HL-60 (cell line): ENCODE measurements at regions not wholly inside any gene's neighbourhood (a gene's known extent, or its start where the extent isn't known, plus 50 kb on each side); places are given as distances from the start of the nearest gene placed in this dataset.

Experiments
- DNase-seq, 2 experiments: peaks; one replicate each; pipeline ENCODE4 v3.0.0-alpha.2; 2010 to 2020; ENCODE audit warnings: low read depth in 1 of 2, low spot score in 1 of 2
- H3K27ac ChIP-seq: fragments of 250-450 bp; sonication (Bioruptor Pico); replicated peaks from 2 replicates; pipeline ENCODE4 v1.5.1; 2020; ENCODE audit warnings: mild to moderate bottlenecking, moderate library complexity
- H3K27me3 ChIP-seq: fragments of 250-450 bp; sonication (Bioruptor Pico); 2 replicates; pipeline ENCODE4 v1.5.1; 2021; ENCODE audit warnings: mild to moderate bottlenecking, moderate library complexity; ENCODE audit not compliant: insufficient read depth, poor library complexity, severe bottlenecking
- H3K4me3 ChIP-seq: replicated peaks from 2 replicates; pipeline ENCODE4 v1.5.1; 2011; ENCODE audit warnings: mild to moderate bottlenecking, control low read depth, low read length; ENCODE audit not compliant: insufficient read depth
- GABPA ChIP-seq: IDR thresholded peaks from 2 replicates; pipeline ENCODE4 v1.6.1; 2012; ENCODE audit warnings: low read depth
- POLR2AphosphoS5 ChIP-seq: IDR thresholded peaks from 2 replicates; pipeline ENCODE4 v1.6.1; 2012; ENCODE audit warnings: low read depth
- SPI1 ChIP-seq: IDR thresholded peaks from 2 replicates; pipeline ENCODE4 v1.6.1; 2012; ENCODE audit warnings: low read depth, mild to moderate bottlenecking, borderline replicate concordance
- TF ChIP-seq, protein P1 (sequence below): IDR thresholded peaks from 2 replicates; pipeline ENCODE4 v1.6.1; 2012; ENCODE audit warnings: low read depth; ENCODE audit not compliant: insufficient replicate concordance
- TF ChIP-seq, protein P2 (sequence below): IDR thresholded peaks from one replicate; pipeline ENCODE4 v1.5.1; 2011; ENCODE audit warnings: low read length, control low read depth, inconsistent platforms; ENCODE audit not compliant: insufficient read depth

- peak; percentile 14 to 52 for DNase-seq
- Histone ChIP-seq H3K27me3 (no peaks in the 10 kb centered on the region), H3K27ac (no peak overlapping the region), H3K4me3 (no peak overlapping the region)
- TF ChIP-seq, protein P1, sequence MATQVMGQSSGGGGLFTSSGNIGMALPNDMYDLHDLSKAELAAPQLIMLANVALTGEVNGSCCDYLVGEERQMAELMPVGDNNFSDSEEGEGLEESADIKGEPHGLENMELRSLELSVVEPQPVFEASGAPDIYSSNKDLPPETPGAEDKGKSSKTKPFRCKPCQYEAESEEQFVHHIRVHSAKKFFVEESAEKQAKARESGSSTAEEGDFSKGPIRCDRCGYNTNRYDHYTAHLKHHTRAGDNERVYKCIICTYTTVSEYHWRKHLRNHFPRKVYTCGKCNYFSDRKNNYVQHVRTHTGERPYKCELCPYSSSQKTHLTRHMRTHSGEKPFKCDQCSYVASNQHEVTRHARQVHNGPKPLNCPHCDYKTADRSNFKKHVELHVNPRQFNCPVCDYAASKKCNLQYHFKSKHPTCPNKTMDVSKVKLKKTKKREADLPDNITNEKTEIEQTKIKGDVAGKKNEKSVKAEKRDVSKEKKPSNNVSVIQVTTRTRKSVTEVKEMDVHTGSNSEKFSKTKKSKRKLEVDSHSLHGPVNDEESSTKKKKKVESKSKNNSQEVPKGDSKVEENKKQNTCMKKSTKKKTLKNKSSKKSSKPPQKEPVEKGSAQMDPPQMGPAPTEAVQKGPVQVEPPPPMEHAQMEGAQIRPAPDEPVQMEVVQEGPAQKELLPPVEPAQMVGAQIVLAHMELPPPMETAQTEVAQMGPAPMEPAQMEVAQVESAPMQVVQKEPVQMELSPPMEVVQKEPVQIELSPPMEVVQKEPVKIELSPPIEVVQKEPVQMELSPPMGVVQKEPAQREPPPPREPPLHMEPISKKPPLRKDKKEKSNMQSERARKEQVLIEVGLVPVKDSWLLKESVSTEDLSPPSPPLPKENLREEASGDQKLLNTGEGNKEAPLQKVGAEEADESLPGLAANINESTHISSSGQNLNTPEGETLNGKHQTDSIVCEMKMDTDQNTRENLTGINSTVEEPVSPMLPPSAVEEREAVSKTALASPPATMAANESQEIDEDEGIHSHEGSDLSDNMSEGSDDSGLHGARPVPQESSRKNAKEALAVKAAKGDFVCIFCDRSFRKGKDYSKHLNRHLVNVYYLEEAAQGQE: no peak
- TF ChIP-seq GABPA (no peak), POLR2AphosphoS5 (no peak), SPI1 (no peak)
- TF ChIP-seq, protein P2, sequence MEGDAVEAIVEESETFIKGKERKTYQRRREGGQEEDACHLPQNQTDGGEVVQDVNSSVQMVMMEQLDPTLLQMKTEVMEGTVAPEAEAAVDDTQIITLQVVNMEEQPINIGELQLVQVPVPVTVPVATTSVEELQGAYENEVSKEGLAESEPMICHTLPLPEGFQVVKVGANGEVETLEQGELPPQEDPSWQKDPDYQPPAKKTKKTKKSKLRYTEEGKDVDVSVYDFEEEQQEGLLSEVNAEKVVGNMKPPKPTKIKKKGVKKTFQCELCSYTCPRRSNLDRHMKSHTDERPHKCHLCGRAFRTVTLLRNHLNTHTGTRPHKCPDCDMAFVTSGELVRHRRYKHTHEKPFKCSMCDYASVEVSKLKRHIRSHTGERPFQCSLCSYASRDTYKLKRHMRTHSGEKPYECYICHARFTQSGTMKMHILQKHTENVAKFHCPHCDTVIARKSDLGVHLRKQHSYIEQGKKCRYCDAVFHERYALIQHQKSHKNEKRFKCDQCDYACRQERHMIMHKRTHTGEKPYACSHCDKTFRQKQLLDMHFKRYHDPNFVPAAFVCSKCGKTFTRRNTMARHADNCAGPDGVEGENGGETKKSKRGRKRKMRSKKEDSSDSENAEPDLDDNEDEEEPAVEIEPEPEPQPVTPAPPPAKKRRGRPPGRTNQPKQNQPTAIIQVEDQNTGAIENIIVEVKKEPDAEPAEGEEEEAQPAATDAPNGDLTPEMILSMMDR: no peak
Observed at GRCh38 chr9:3746296-3747275, 220.8 kb upstream of the RFX3 start.

GRCh38 chr9:3743901-3744413, 218.2 kb upstream of the RFX3 start:
- Histone ChIP-seq H3K4me3 (no peak overlapping the region), H3K27me3 (no peaks in the 10 kb centered on the region), H3K27ac (no peak overlapping the region)
- TF ChIP-seq SPI1 (no peak), GABPA (no peak), POLR2AphosphoS5 (no peak)
- TF ChIP-seq, protein P1: no peak
- TF ChIP-seq, protein P2: no peak
- DNase-seq: no peak

DNA sequence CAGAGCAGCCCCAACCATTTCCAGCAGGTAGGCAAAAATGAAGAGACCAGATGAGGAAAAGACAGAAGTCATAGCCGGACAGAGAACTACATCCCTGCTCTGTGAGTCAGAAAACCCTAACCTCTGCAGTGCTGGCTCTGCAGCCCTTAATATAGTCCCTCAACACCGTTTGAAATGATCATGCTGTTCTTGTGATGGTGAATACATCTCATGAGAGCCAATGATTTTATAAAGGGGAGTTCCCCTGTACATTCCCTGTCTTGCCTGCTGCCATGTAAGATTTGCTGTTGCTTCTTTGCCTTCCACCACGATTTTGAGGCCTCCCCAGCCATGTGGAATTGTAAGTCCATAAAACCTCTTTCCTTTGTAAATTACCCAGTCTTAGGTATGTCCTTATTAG, 216.8 kb upstream of the RFX3 start:
- TF ChIP-seq GABPA: no peak
- no peak for DNase-seq
- H3K27me3 ChIP-seq: no peaks in the 10 kb centered on the region
- no peak overlapping the region for H3K27ac ChIP-seq
- H3K4me3 ChIP-seq: no peak overlapping the region

- TF ChIP-seq GABPA: no peak
- TF ChIP-seq, protein P2: no peak
- TF ChIP-seq POLR2AphosphoS5: no peak
- no peak for TF ChIP-seq SPI1
- TF ChIP-seq, protein P1: no peak
- Histone ChIP-seq H3K27me3 (no peaks in the 10 kb centered on the region), H3K27ac (no peak overlapping the region), H3K4me3 (no peak overlapping the region)
- DNase-seq: no peak
Observed at GRCh38 chr9:3741729-3742128, 215.9 kb upstream of the RFX3 start.
